ENCODE measurements at regions not wholly inside any gene's neighbourhood (a gene's known extent, or its start where the extent isn't known, plus 50 kb on each side); places are given as distances from the start of the nearest gene placed in this dataset.

DNA sequence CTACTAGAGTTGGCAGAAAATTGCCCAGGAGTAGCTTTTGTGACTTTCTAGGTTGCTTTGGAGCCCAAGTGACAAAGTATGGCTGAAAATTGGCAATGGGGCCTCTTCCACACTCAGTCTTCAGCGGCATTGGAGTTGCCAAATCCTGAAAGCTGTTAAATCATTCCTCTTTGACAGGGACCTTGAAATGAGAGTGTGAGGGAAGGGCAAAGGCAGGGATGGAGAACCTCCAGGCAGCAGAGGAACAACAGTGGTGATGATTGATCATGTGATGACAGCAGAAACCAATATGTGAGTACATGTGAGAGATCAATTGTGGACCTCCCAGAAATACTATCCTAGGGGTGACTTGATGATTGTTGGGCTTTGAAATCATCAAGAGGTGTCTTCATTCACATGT is 393.9 kb downstream of the KIF16B start:
- intact Hi-C loops (cut with DNase I), result no loop called here
- H3K27ac ChIP-seq, result no peak overlapping the region
- DNase-seq (no peak), ATAC-seq (no peak), FAIRE-seq (no peak)
- no peaks in the 10 kb centered on the region for H3K27me3 ChIP-seq
- no peaks in the 10 kb centered on the region for H3K4me1 ChIP-seq
- no peaks in the 10 kb centered on the region for H3K9me3 ChIP-seq
- no peaks in the 10 kb centered on the region for H3K36me3 ChIP-seq
- WGBS, 2 donors, result 29 to 40% methylated on average over 1 of the region's 1 CpG
- no peak overlapping the region for H3K4me3 ChIP-seq
- TF ChIP-seq, protein P1, sequence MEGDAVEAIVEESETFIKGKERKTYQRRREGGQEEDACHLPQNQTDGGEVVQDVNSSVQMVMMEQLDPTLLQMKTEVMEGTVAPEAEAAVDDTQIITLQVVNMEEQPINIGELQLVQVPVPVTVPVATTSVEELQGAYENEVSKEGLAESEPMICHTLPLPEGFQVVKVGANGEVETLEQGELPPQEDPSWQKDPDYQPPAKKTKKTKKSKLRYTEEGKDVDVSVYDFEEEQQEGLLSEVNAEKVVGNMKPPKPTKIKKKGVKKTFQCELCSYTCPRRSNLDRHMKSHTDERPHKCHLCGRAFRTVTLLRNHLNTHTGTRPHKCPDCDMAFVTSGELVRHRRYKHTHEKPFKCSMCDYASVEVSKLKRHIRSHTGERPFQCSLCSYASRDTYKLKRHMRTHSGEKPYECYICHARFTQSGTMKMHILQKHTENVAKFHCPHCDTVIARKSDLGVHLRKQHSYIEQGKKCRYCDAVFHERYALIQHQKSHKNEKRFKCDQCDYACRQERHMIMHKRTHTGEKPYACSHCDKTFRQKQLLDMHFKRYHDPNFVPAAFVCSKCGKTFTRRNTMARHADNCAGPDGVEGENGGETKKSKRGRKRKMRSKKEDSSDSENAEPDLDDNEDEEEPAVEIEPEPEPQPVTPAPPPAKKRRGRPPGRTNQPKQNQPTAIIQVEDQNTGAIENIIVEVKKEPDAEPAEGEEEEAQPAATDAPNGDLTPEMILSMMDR (IDR thresholded peaks at IDR 0.05), result no peak

DNA sequence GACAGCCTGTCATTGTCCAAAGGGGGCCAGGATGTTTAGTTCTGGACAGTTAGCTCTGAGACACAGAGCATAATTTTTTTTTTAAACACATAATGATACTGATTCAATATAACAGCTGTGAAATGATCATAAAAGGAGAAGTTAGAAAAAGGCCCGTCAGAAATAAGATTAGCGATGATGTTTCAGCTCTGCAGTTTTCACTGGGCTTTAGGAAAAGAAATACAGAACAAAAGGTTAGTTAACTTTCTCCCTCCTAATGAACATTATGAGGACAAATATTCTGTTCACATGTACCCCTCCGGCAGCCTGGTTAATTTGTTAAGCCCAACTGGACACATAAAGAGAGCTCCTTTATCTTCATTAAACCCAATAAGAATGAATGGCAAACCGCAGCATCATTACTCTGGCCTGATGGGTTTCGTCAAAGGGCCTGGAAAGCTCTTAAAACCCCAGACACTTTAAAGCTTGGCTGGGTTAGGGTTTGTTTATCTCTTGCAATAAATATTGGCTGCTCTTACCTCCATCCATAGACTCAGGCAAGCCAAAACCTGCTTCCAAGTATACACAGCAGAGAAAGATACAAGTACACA is 394.6 kb downstream of the KIF16B start:
- DNase-seq (no peak), FAIRE-seq (no peak), ATAC-seq (no peak)
- H3K9me3 ChIP-seq, result no peaks in the 10 kb centered on the region
- no peaks in the 10 kb centered on the region for H3K27me3 ChIP-seq
- intact Hi-C loops (cut with DNase I), result no loop called here
- TF ChIP-seq, protein P1 (IDR thresholded peaks at IDR 0.05), result no peak
- H3K4me1 ChIP-seq, result no peaks in the 10 kb centered on the region
- no peak overlapping the region for H3K4me3 ChIP-seq
- no peak overlapping the region for H3K27ac ChIP-seq
- H3K36me3 ChIP-seq, result no peaks in the 10 kb centered on the region
- 65 to 73% methylated on average over 5 of the region's 5 CpGs for WGBS, 2 donors

DNA sequence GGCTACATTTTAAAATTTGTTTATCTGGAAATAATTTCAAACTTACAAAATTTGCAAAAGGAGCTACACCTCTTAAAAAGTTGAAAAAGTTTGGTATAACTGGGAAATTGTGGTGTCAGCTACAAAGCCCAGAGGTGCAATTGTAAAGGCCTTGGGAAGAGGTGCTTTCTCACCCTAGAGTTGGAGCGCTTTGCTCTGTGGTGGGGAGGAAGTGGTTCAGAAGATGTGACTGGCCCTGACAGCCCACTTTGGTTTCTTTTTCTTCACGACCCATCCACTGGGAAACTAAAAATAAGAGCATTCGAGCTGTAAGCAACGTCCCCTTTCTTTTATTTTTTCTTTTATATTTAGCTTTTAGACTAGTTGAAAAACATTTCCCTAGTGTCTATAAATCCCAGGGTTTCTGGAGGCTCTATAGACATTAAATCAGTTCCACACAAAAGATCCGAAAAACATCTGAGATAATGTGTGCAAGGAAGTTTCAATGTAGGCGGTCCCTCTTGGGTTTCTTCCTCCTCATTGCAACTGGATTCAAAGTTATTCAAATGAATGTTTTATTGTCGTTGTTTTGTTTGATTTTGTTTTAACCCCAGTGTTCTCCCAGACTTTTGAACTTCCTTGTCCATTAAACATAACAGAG is 397.8 kb downstream of the KIF16B start:
- Histone ChIP-seq H3K36me3 (no peaks in the 10 kb centered on the region), H3K9me3 (no peaks in the 10 kb centered on the region), H3K27me3 (no peaks in the 10 kb centered on the region), H3K4me1 (no peaks in the 10 kb centered on the region), H3K27ac (no peak overlapping the region), H3K4me3 (no peak overlapping the region)
- TF ChIP-seq, protein P1 (IDR thresholded peaks at IDR 0.05), result no peak
- WGBS, 2 donors, result 56 to 71% methylated on average over 7 of the region's 7 CpGs
- intact Hi-C loops (cut with DNase I), result no loop called here
- no peak for FAIRE-seq
- DNase-seq, result no peak
- ATAC-seq, result no peak

DNA sequence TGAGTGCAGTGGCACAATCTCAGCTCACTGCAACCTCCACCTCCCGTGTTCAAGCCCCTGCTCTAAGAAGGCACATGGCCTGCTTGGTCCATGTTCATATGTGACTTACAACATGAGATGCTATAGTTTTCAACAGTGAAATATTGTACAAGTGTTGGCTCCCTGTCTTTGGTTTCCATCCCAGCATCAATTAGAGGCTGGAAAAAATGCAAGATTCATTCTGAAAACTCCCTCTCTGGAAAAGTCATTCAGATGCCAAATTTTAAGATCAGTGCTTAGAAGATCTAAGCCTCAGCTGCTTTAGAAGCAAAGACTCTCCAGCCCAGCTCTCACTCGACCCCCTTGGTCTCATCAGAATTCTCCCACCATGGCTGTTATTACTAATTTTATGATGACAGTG is 398.9 kb downstream of the KIF16B start:
- Histone ChIP-seq H3K27ac (no peak overlapping the region), H3K4me1 (no peaks in the 10 kb centered on the region), H3K27me3 (no peaks in the 10 kb centered on the region), H3K36me3 (no peaks in the 10 kb centered on the region), H3K4me3 (no peak overlapping the region), H3K9me3 (no peaks in the 10 kb centered on the region)
- no peak for ATAC-seq
- no peak for DNase-seq
- WGBS, 2 donors, result 43 to 45% methylated on average over 2 of the region's 2 CpGs
- FAIRE-seq, result no peak
- intact Hi-C loops (cut with DNase I), result no loop called here
- TF ChIP-seq, protein P1 (IDR thresholded peaks at IDR 0.05), result no peak

DNA sequence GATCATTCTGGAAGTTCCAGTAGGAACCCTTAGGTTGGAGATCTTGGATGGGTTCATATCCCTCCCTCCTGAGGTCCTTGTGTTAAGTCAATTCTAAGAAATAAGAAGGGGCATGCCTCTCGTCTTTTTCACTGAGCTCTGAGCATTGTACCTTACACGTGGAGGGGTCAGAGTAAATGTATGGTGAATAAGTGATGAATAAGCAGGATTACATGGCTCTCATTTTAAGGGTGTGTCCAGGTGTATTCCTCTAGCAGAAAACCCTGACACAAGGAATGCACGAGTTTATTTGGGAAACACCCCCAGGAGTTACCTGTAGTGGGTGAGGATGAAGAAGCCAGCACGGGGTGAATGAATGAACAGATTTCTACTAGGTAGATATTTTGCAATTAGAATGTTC is 400.2 kb downstream of the KIF16B start:
- no peak for FAIRE-seq
- intact Hi-C loops (cut with DNase I), result no loop called here
- no peaks in the 10 kb centered on the region for H3K27me3 ChIP-seq
- no peaks in the 10 kb centered on the region for H3K36me3 ChIP-seq
- H3K4me1 ChIP-seq, result no peaks in the 10 kb centered on the region
- H3K27ac ChIP-seq, result no peak overlapping the region
- H3K4me3 ChIP-seq, result no peak overlapping the region
- no peaks in the 10 kb centered on the region for H3K9me3 ChIP-seq
- DNase-seq, result no peak
- WGBS, 2 donors, result 52 to 56% methylated on average over 4 of the region's 4 CpGs
- TF ChIP-seq, protein P1 (IDR thresholded peaks at IDR 0.05), result no peak
- no peak for ATAC-seq
